GM12872 (cell line): ENCODE measurements at regions not wholly inside any gene's neighbourhood (a gene's known extent, or its start where the extent isn't known, plus 50 kb on each side); places are given as distances from the start of the nearest gene placed in this dataset.

ENCODE experiments used
- CTCF ChIP-seq: IDR thresholded peaks from 3 replicates; pipeline ENCODE4 v1.5.1; 2011; ENCODE audit warnings: low read depth, mild to moderate bottlenecking, low read length, moderate library complexity; ENCODE audit not compliant: insufficient read depth

GRCh38 chr12:89879766-89880165 lies 171.1 kb upstream of the ATP2B1 start:
- no peak for TF ChIP-seq CTCF

- TF ChIP-seq CTCF = no peak
Observed at GRCh38 chr12:89878950-89879349, 170.3 kb upstream of the ATP2B1 start.

GRCh38 chr12:89878327-89878726 lies 169.7 kb upstream of the ATP2B1 start:
- no peak for TF ChIP-seq CTCF

- no peak for TF ChIP-seq CTCF
Observed at GRCh38 chr12:89877671-89878070, 169.0 kb upstream of the ATP2B1 start.

GRCh38 chr12:89877136-89877535 lies 168.5 kb upstream of the ATP2B1 start:
- no peak for TF ChIP-seq CTCF

- no peak for TF ChIP-seq CTCF
Observed at GRCh38 chr12:89875809-89876208, 167.2 kb upstream of the ATP2B1 start.

GRCh38 chr12:89875225-89875624 lies 166.6 kb upstream of the ATP2B1 start:
- no peak for TF ChIP-seq CTCF

- no peak for TF ChIP-seq CTCF
Observed at GRCh38 chr12:89874146-89874545, 165.5 kb upstream of the ATP2B1 start.
